Panc1 (cell line): ENCODE measurements at regions not wholly inside any gene's neighbourhood (a gene's known extent, or its start where the extent isn't known, plus 50 kb on each side); places are given as distances from the start of the nearest gene placed in this dataset.

ENCODE experiments used
- ATAC-seq: fragments of 200-7000 bp; cut with Tn5 transposase; 2 replicates; pipeline ENCODE4 v1.9.1; 2020; ENCODE audit warnings: mild to moderate bottlenecking, moderate library complexity
- BruUV-seq: library from RNA; stranded (reverse); fragments of 400-500 nt; replicated peaks from 2 replicates; lab custom pipeline; 2021; lab: Mats Ljungman, UMichigan
- CTCF ChIA-PET: fragments of 300-600 bp; sonication (Branson Sonifier 250); formaldehyde crosslinking; loops from one replicate; lab custom pipeline; 2022; ENCODE audit warnings: antibody characterized with exemption; lab: Charles Lee
- POLR2A ChIA-PET: fragments of 300-600 bp; sonication (Branson Sonifier 250); formaldehyde crosslinking; loops from one replicate; lab custom pipeline; 2022; ENCODE audit warnings: antibody characterized with exemption; lab: Charles Lee
- DNase-seq: peaks from one replicate; pipeline ENCODE4 v3.0.0-alpha.2; 2010; ENCODE audit warnings: low read depth, low spot score
- H3K27ac ChIP-seq: 2 replicates; pipeline ENCODE4 v1.5.1; 2011; ENCODE audit warnings: mild to moderate bottlenecking, low read length, inconsistent platforms
- H3K27me3 ChIP-seq: fragments of 200-500 bp; sonication (Bioruptor generic); 2 replicates; pipeline ENCODE4 v1.6.0; 2014; ENCODE audit warnings: low read length, inconsistent platforms; ENCODE audit not compliant: control insufficient read depth, insufficient read depth
- H3K36me3 ChIP-seq: fragments of 200-500 bp; sonication (Bioruptor generic); 2 replicates; pipeline ENCODE4 v1.5.1; 2014; ENCODE audit warnings: inconsistent platforms, mild to moderate bottlenecking, low read length, moderate library complexity; ENCODE audit not compliant: control insufficient read depth, insufficient read depth
- H3K4me1 ChIP-seq: 2 replicates; pipeline ENCODE4 v1.5.1; 2011; ENCODE audit warnings: inconsistent platforms, mild to moderate bottlenecking, low read length, moderate library complexity; ENCODE audit not compliant: control insufficient read depth, insufficient read depth
- H3K4me3 ChIP-seq, 2 experiments: 2 replicates each; pipeline ENCODE4 v1.5.1; 2011 to 2012; ENCODE audit warnings: low read depth in 2 of 2, low read length in 2 of 2, mild to moderate bottlenecking in 2 of 2, inconsistent platforms in 1 of 2, moderate library complexity in 1 of 2
- H3K9me3 ChIP-seq: fragments of 200-500 bp; sonication (Bioruptor generic); 2 replicates; pipeline ENCODE4 v1.5.1; 2014; ENCODE audit warnings: low read depth, mild to moderate bottlenecking, inconsistent platforms, low read length, moderate library complexity; ENCODE audit not compliant: control insufficient read depth, insufficient read depth
- CTCF ChIP-seq: fragments of 450-650 bp; IDR thresholded peaks from 2 replicates; pipeline ENCODE4 v1.5.1; 2017; ENCODE audit warnings: mild to moderate bottlenecking
- POLR2AphosphoS5 ChIP-seq: IDR thresholded peaks from 2 replicates; pipeline ENCODE4 v1.6.1; 2012; ENCODE audit warnings: mild to moderate bottlenecking, low read depth, low read length, moderate library complexity
- SIN3A ChIP-seq: IDR thresholded peaks from 2 replicates; pipeline ENCODE4 v1.6.1; 2012; ENCODE audit warnings: low read depth, mild to moderate bottlenecking, low read length, moderate library complexity, borderline replicate concordance; ENCODE audit not compliant: insufficient read depth
- TCF7L2 ChIP-seq: IDR thresholded peaks from 2 replicates; pipeline ENCODE4 v1.6.1; 2011; ENCODE audit warnings: mild to moderate bottlenecking, low read depth, low read length, inconsistent platforms
- in situ Hi-C: cut with HindIII; loops from 2 replicates; pipeline ENCODE4 v1.10.0; 2016; ENCODE audit warnings: low sequenced_read_pairs, low pct_unique_long_range_greater_than_20kb
- intact Hi-C: fragments of 100-400 bp; cut with micrococcal nuclease; formaldehyde crosslinking; loops from one replicate; pipeline ENCODE4 v1.10.0; 2022; ENCODE audit not compliant: unreplicated experiment
- TF ChIP-seq, protein P1 (sequence below), 2 experiments: IDR thresholded peaks; 2 replicates each; pipeline ENCODE4 v1.6.1; 2011 to 2012; ENCODE audit warnings: low read depth in 2 of 2, control low read depth in 1 of 2, low read length in 1 of 2, mild to moderate bottlenecking in 1 of 2, moderate library complexity in 1 of 2; ENCODE audit not compliant: insufficient read depth in 1 of 2

DNA sequence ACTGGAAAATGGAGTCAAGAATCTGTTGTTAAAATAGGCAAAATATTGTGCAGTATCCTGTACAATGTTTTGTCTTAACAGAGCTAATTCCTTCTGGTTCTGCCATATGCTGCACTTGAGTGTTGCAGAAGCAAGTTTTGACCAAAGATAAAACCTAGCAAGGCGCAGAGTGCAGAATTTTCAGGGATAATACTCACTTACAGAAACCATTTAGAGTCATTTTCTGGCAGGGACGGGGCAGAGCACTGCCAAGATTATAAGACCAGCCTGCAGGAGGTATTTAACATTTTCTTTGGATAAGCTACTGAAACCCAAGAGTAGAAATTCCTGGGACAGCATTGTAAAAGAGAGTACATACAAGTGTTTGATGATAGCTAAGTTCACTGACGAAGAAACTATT, 159.5 kb upstream of the EDNRB start:
- no peaks in the 10 kb centered on the region for H3K27me3 ChIP-seq
- H3K27ac ChIP-seq = no peak overlapping the region
- in situ Hi-C loops = no loop called here
- TF ChIP-seq, protein P1, sequence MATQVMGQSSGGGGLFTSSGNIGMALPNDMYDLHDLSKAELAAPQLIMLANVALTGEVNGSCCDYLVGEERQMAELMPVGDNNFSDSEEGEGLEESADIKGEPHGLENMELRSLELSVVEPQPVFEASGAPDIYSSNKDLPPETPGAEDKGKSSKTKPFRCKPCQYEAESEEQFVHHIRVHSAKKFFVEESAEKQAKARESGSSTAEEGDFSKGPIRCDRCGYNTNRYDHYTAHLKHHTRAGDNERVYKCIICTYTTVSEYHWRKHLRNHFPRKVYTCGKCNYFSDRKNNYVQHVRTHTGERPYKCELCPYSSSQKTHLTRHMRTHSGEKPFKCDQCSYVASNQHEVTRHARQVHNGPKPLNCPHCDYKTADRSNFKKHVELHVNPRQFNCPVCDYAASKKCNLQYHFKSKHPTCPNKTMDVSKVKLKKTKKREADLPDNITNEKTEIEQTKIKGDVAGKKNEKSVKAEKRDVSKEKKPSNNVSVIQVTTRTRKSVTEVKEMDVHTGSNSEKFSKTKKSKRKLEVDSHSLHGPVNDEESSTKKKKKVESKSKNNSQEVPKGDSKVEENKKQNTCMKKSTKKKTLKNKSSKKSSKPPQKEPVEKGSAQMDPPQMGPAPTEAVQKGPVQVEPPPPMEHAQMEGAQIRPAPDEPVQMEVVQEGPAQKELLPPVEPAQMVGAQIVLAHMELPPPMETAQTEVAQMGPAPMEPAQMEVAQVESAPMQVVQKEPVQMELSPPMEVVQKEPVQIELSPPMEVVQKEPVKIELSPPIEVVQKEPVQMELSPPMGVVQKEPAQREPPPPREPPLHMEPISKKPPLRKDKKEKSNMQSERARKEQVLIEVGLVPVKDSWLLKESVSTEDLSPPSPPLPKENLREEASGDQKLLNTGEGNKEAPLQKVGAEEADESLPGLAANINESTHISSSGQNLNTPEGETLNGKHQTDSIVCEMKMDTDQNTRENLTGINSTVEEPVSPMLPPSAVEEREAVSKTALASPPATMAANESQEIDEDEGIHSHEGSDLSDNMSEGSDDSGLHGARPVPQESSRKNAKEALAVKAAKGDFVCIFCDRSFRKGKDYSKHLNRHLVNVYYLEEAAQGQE (IDR thresholded peaks at IDR 0.05; ENCODE audit: insufficient read depth in 1 of 2, low read depth in 2 of 2, low read length in 1 of 2) = no peak
- no peak for TF ChIP-seq TCF7L2
- no peak for TF ChIP-seq POLR2AphosphoS5
- TF ChIP-seq SIN3A = no peak
- no peak for TF ChIP-seq CTCF
- no peaks in the 10 kb centered on the region for H3K4me1 ChIP-seq
- no peaks in the 10 kb centered on the region for H3K36me3 ChIP-seq
- intact Hi-C loops = no loop called here
- DNase-seq (no peak), ATAC-seq (no peak)
- H3K4me3 ChIP-seq = no peak overlapping the region
- no TSS peak for BruUV-seq
- no peaks in the 10 kb centered on the region for H3K9me3 ChIP-seq
- POLR2A ChIA-PET = no interaction called here
- CTCF ChIA-PET = no interaction called here

DNA sequence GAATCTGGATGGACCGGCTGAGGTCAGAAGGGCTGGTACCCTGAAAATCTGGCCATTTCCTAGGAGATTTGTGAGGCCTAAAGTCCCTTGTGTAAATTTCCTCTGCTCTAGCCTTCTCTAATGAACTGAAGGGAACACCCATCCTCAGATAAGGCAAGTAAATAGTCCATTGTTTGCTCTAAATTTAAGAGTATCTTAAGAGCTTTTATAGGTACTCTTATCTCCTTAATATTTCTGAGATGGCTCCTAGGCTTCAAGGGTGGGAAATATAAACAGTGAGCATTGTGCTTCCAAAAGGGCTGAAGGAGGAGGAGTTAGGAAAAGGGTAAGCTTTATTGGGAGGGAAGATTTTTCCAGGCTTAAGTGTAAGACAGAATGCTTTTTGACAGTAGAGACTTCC, 148.7 kb upstream of the EDNRB start:
- Histone ChIP-seq H3K9me3 (no peaks in the 10 kb centered on the region), H3K4me3 (no peak overlapping the region), H3K36me3 (no peaks in the 10 kb centered on the region; the same call in 1 of the 2 replicates), H3K27me3 (no peaks in the 10 kb centered on the region), H3K4me1 (no peaks in the 10 kb centered on the region), H3K27ac (no peak overlapping the region)
- intact Hi-C loops = no loop called here
- TF ChIP-seq CTCF = no peak
- TF ChIP-seq, protein P1 (IDR thresholded peaks at IDR 0.05; ENCODE audit: insufficient read depth in 1 of 2, low read depth in 2 of 2, low read length in 1 of 2) = no peak
- TF ChIP-seq POLR2AphosphoS5 = no peak
- TF ChIP-seq TCF7L2 = no peak
- no peak for TF ChIP-seq SIN3A
- in situ Hi-C loops = no loop called here
- DNase-seq (no peak), ATAC-seq (no peak)
- POLR2A ChIA-PET = no interaction called here
- CTCF ChIA-PET = no interaction called here
- BruUV-seq = no TSS peak
